Esophagus squamous epithelium (tissue), 4 donors: ENCODE measurements at regions not wholly inside any gene's neighbourhood (a gene's known extent, or its start where the extent isn't known, plus 50 kb on each side); places are given as distances from the start of the nearest gene placed in this dataset.

Experiments used
- CTCF ChIP-seq, 6 experiments: fragments of 450-650 bp in 4 of 6; fragments of 200-600 bp in 2 of 6; sonication (generic) in 2 of 6; IDR thresholded peaks; one replicate each; pipeline ENCODE4 v1.5.1; 2016 to 2019; ENCODE audit warnings: antibody characterized with exemption in 6 of 6, mild to moderate bottlenecking in 4 of 6, moderate library complexity in 4 of 6
- POLR2A ChIP-seq, 4 donors: fragments of 450-650 bp; IDR thresholded peaks; one replicate each; pipeline ENCODE4 v1.6.1; 2017; ENCODE audit warnings: antibody characterized with exemption in 4 of 4, mild to moderate bottlenecking in 4 of 4, moderate library complexity in 3 of 4

DNA sequence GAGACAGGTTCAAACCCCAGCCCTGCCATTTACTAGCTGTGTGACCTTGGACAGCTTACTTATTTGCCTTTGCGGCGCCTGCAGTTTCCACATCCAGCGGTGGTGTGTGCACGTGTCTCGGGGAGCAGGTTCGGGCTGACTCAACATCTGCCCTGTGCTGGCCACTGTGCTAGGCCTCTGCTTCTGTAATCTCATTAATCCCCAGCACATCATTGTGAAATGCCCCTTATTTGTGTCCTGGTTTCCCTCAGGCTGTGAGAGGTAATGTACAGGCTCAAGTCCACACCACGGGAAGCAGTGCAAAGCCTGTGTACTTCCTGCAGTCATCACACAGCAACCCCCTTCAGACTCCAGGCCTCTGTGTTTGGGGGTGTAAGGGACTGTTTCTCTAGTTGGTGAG lies 285.7 kb downstream of the RPS24 start:
- TF ChIP-seq CTCF (IDR thresholded peaks at IDR 0.05) = no peak
- TF ChIP-seq POLR2A (IDR thresholded peaks at IDR 0.05) = no peak
